Neural cell (in vitro differentiated cells): ENCODE measurements at regions not wholly inside any gene's neighbourhood (a gene's known extent, or its start where the extent isn't known, plus 50 kb on each side); places are given as distances from the start of the nearest gene placed in this dataset.

Source experiments
- EP300 ChIP-seq: fragments of 450-650 bp; conservative IDR thresholded peaks from 2 replicates; pipeline ENCODE4 v1.6.1; 2014; ENCODE audit warnings: antibody characterized with exemption, mild to moderate bottlenecking, moderate library complexity; ENCODE audit not compliant: poor library complexity, severe bottlenecking
- EZH2 ChIP-seq: fragments of 200-600, 300-800 bp; shearing (Covaris generic), sonication (generic); IDR thresholded peaks from 2 replicates; pipeline ENCODE4 v1.6.1; 2014; ENCODE audit warnings: antibody characterized with exemption, low read length, borderline replicate concordance, mild to moderate bottlenecking; ENCODE audit not compliant: insufficient read depth, poor library complexity, severe bottlenecking
- POLR2AphosphoS5 ChIP-seq: IDR thresholded peaks from 2 replicates; pipeline ENCODE4 v1.6.1; 2012
- SMC3 ChIP-seq: fragments of 450-650 bp; conservative IDR thresholded peaks from 2 replicates; pipeline ENCODE4 v1.6.1; 2014; ENCODE audit warnings: antibody characterized with exemption, mild to moderate bottlenecking, moderate library complexity; ENCODE audit not compliant: poor library complexity
- TAF1 ChIP-seq: IDR thresholded peaks from 2 replicates; pipeline ENCODE4 v1.6.1; 2012; ENCODE audit warnings: low read depth
- TF ChIP-seq, protein P1 (sequence below): fragments of 450-650 bp; IDR thresholded peaks from 2 replicates; pipeline ENCODE4 v1.5.1; 2014; ENCODE audit warnings: antibody characterized with exemption, mild to moderate bottlenecking, moderate library complexity; ENCODE audit not compliant: poor library complexity, severe bottlenecking

- no peak for TF ChIP-seq TAF1
- TF ChIP-seq, protein P1, sequence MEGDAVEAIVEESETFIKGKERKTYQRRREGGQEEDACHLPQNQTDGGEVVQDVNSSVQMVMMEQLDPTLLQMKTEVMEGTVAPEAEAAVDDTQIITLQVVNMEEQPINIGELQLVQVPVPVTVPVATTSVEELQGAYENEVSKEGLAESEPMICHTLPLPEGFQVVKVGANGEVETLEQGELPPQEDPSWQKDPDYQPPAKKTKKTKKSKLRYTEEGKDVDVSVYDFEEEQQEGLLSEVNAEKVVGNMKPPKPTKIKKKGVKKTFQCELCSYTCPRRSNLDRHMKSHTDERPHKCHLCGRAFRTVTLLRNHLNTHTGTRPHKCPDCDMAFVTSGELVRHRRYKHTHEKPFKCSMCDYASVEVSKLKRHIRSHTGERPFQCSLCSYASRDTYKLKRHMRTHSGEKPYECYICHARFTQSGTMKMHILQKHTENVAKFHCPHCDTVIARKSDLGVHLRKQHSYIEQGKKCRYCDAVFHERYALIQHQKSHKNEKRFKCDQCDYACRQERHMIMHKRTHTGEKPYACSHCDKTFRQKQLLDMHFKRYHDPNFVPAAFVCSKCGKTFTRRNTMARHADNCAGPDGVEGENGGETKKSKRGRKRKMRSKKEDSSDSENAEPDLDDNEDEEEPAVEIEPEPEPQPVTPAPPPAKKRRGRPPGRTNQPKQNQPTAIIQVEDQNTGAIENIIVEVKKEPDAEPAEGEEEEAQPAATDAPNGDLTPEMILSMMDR, result no peak
- no peak for TF ChIP-seq POLR2AphosphoS5
- TF ChIP-seq SMC3, result no peak
- TF ChIP-seq EP300, result no peak
- TF ChIP-seq EZH2, result no peak
Measured at GRCh38 chr9:16347886-16348285, 522.6 kb downstream of the BNC2 start.
